ENCODE measurements at regions not wholly inside any gene's neighbourhood (a gene's known extent, or its start where the extent isn't known, plus 50 kb on each side); places are given as distances from the start of the nearest gene placed in this dataset.

DNA sequence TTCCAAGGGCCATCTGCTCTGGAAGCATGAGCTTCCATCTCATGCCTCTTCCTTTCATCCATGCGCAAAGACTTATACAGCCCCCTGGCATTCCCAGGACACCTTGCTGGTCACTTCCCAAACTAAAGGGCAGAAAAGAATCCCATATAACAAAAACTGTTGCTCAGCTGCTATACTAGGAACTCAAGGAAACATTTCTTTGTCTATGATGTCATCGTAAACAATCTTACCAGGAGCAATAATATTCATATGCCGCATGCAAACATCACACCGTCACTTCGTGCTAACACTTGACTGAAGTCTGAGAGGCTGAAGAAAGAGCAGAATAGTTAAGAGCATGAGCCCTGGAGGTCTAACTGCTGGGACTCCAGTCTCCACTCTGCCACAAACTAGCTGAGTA is 50.5 kb upstream of the CDKN3 start:
- no peak for DNase-seq
